Anterior cingulate cortex (tissue), 58 donors: ENCODE measurements at regions not wholly inside any gene's neighbourhood (a gene's known extent, or its start where the extent isn't known, plus 50 kb on each side); places are given as distances from the start of the nearest gene placed in this dataset.

Experiments used
- DNase-seq, 58 donors: peaks; one replicate each; lab custom pipeline; 2025; lab: John Stamatoyannopoulos, UW

- DNase-seq: no peak
Observed at GRCh38 chr6:6376845-6377244, 56.4 kb upstream of the F13A1 start.

- no peak for DNase-seq
Observed at GRCh38 chr6:6377621-6378020, 57.2 kb upstream of the F13A1 start.

GRCh38 chr6:6379573-6379972, 59.1 kb upstream of the F13A1 start:
- no peak for DNase-seq

GRCh38 chr6:6384520-6384919, 64.1 kb upstream of the F13A1 start:
- no peak for DNase-seq

GRCh38 chr6:6386010-6386409, 65.5 kb upstream of the F13A1 start:
- peak in 1 of 58 donors; percentile 4 for DNase-seq

GRCh38 chr6:6390849-6391602, 70.6 kb upstream of the F13A1 start:
- DNase-seq: peak in 11 of 58 donors; percentile 5 to 59 (median 15)

GRCh38 chr6:6392214-6393068, 72.0 kb upstream of the F13A1 start:
- no peak for DNase-seq

- no peak for DNase-seq
Observed at GRCh38 chr6:6393069-6393529, 72.6 kb upstream of the F13A1 start.

- peak in 8 of 58 donors; percentile 6 to 65 (median 12) for DNase-seq
Observed at GRCh38 chr6:6395581-6396197, 75.2 kb upstream of the F13A1 start.

GRCh38 chr6:6397842-6398241, 77.4 kb upstream of the F13A1 start:
- no peak for DNase-seq

GRCh38 chr6:6399568-6399967, 79.1 kb upstream of the F13A1 start:
- DNase-seq: no peak

- no peak for DNase-seq
Observed at GRCh38 chr6:6401401-6401800, 80.9 kb upstream of the F13A1 start.

- DNase-seq: no peak
Observed at GRCh38 chr6:6402006-6402405, 81.5 kb upstream of the F13A1 start.

GRCh38 chr6:6402591-6402990, 82.1 kb upstream of the F13A1 start:
- no peak for DNase-seq

GRCh38 chr6:6405031-6405430, 84.6 kb upstream of the F13A1 start:
- no peak for DNase-seq

GRCh38 chr6:6405997-6406714, 85.7 kb upstream of the F13A1 start:
- no peak for DNase-seq

GRCh38 chr6:6406715-6407070, 86.2 kb upstream of the F13A1 start:
- peak in 1 of 58 donors; percentile 9 for DNase-seq

- DNase-seq: no peak
Observed at GRCh38 chr6:6407071-6407741, 86.7 kb upstream of the F13A1 start.

- DNase-seq: no peak
Observed at GRCh38 chr6:6409397-6410030, 89.1 kb upstream of the F13A1 start.

- no peak for DNase-seq
Observed at GRCh38 chr6:6411115-6411514, 90.7 kb upstream of the F13A1 start.
